ENCODE measurements at regions not wholly inside any gene's neighbourhood (a gene's known extent, or its start where the extent isn't known, plus 50 kb on each side); places are given as distances from the start of the nearest gene placed in this dataset.

- intact Hi-C loops (cut with DNase I, micrococcal nuclease): no loop called here
- Mint-ChIP-seq H3K27ac (no peak overlapping the region), H3K4me3 (no peak overlapping the region), H3K27me3 (no peaks in the 10 kb centered on the region), H3K36me3 (ENCODE audit: low read depth) (no peaks in the 10 kb centered on the region), H3K4me1 (no peaks in the 10 kb centered on the region), H3K9me3 (ENCODE audit: low read depth) (peaks cover 7% of the 10 kb centered on the region)
- CTCF ChIA-PET: no interaction called here
- DNase-seq (no peak), ATAC-seq (no peak)
- POLR2A ChIA-PET: no interaction called here
Observed at GRCh38 chr4:34196375-34196774, 2047.9 kb downstream of the ARAP2 start.

- intact Hi-C loops (cut with DNase I, micrococcal nuclease): no loop called here
- DNase-seq (no peak), ATAC-seq (no peak)
- Mint-ChIP-seq H3K4me1 (no peaks in the 10 kb centered on the region), H3K27me3 (no peaks in the 10 kb centered on the region), H3K27ac (no peak overlapping the region), H3K36me3 (ENCODE audit: low read depth) (no peaks in the 10 kb centered on the region), H3K9me3 (ENCODE audit: low read depth) (peaks cover 12% of the 10 kb centered on the region), H3K4me3 (no peak overlapping the region)
- CTCF ChIA-PET: interaction anchor here (0.6 kb wide), 1 partner anchor 335 kb away, joined by 3 read pairs; no protein-coding TSS in a partner anchor
- POLR2A ChIA-PET: no interaction called here
Observed at GRCh38 chr4:34198966-34199365, 2045.3 kb downstream of the ARAP2 start.

GRCh38 chr4:34200535-34200934, 2043.8 kb downstream of the ARAP2 start:
- Mint-ChIP-seq H3K4me1 (no peaks in the 10 kb centered on the region), H3K27me3 (no peaks in the 10 kb centered on the region), H3K27ac (no peak overlapping the region), H3K36me3 (ENCODE audit: low read depth) (no peaks in the 10 kb centered on the region), H3K9me3 (ENCODE audit: low read depth) (peaks cover 17% of the 10 kb centered on the region), H3K4me3 (no peak overlapping the region)
- intact Hi-C loops (cut with DNase I, micrococcal nuclease): no loop called here
- POLR2A ChIA-PET: no interaction called here
- no peak for ATAC-seq
- no peak for DNase-seq
- CTCF ChIA-PET: no interaction called here

GRCh38 chr4:34202154-34202553, 2042.2 kb downstream of the ARAP2 start:
- Mint-ChIP-seq H3K27ac (no peak overlapping the region), H3K36me3 (ENCODE audit: low read depth) (no peaks in the 10 kb centered on the region), H3K4me3 (no peak overlapping the region), H3K4me1 (no peaks in the 10 kb centered on the region), H3K9me3 (ENCODE audit: low read depth) (peaks cover 20% of the 10 kb centered on the region), H3K27me3 (no peaks in the 10 kb centered on the region)
- intact Hi-C loops (cut with DNase I, micrococcal nuclease): no loop called here
- ATAC-seq (no peak), DNase-seq (no peak)
- POLR2A ChIA-PET: no interaction called here
- CTCF ChIA-PET: no interaction called here

- no peaks in the 10 kb centered on the region for H3K4me1 Mint-ChIP-seq
- DNase-seq (no peak), ATAC-seq (no peak)
- no peak overlapping the region for H3K4me3 Mint-ChIP-seq
- no peaks in the 10 kb centered on the region for H3K36me3 Mint-ChIP-seq (ENCODE audit: low read depth)
- H3K9me3 Mint-ChIP-seq (ENCODE audit: low read depth): peaks cover 14% of the 10 kb centered on the region
- POLR2A ChIA-PET: no interaction called here
- intact Hi-C loops (cut with DNase I, micrococcal nuclease): no loop called here
- H3K27me3 Mint-ChIP-seq: no peaks in the 10 kb centered on the region
- CTCF ChIA-PET: no interaction called here
- H3K27ac Mint-ChIP-seq: no peak overlapping the region
Observed at GRCh38 chr4:34220601-34221000, 2023.7 kb downstream of the ARAP2 start.

- H3K36me3 Mint-ChIP-seq (ENCODE audit: low read depth): no peaks in the 10 kb centered on the region
- intact Hi-C loops (cut with DNase I, micrococcal nuclease): no loop called here
- ATAC-seq: no peak
- no peak overlapping the region for H3K4me3 Mint-ChIP-seq
- H3K27me3 Mint-ChIP-seq: no peaks in the 10 kb centered on the region
- no peak overlapping the region for H3K27ac Mint-ChIP-seq
- ChIA-PET POLR2A (no interaction called here), CTCF (no interaction called here)
- no peak for DNase-seq
- H3K9me3 Mint-ChIP-seq (ENCODE audit: low read depth): peaks cover 11% of the 10 kb centered on the region
- no peaks in the 10 kb centered on the region for H3K4me1 Mint-ChIP-seq
Observed at GRCh38 chr4:34221986-34222385, 2022.3 kb downstream of the ARAP2 start.

- POLR2A ChIA-PET: no interaction called here
- no peak overlapping the region for H3K4me3 Mint-ChIP-seq
- peaks cover 17% of the 10 kb centered on the region for H3K9me3 Mint-ChIP-seq (ENCODE audit: low read depth)
- H3K4me1 Mint-ChIP-seq: no peaks in the 10 kb centered on the region
- CTCF ChIA-PET: no interaction called here
- H3K27me3 Mint-ChIP-seq: no peaks in the 10 kb centered on the region
- no peak overlapping the region for H3K27ac Mint-ChIP-seq
- H3K36me3 Mint-ChIP-seq (ENCODE audit: low read depth): no peaks in the 10 kb centered on the region
- intact Hi-C loops (cut with DNase I, micrococcal nuclease): no loop called here
- ATAC-seq (no peak), DNase-seq (no peak)
Observed at GRCh38 chr4:34236118-34236517, 2008.2 kb downstream of the ARAP2 start.

- DNase-seq (no peak), ATAC-seq (no peak)
- Mint-ChIP-seq H3K9me3 (ENCODE audit: low read depth) (peaks cover 7% of the 10 kb centered on the region), H3K27me3 (no peaks in the 10 kb centered on the region), H3K36me3 (ENCODE audit: low read depth) (no peaks in the 10 kb centered on the region), H3K4me1 (no peaks in the 10 kb centered on the region), H3K4me3 (no peak overlapping the region), H3K27ac (no peak overlapping the region)
- intact Hi-C loops (cut with DNase I, micrococcal nuclease): no loop called here
- ChIA-PET CTCF (no interaction called here), POLR2A (no interaction called here)
Observed at GRCh38 chr4:34245276-34245675, 1999.0 kb downstream of the ARAP2 start.

- no peak overlapping the region for H3K4me3 Mint-ChIP-seq
- no peak for ATAC-seq
- intact Hi-C loops (cut with DNase I, micrococcal nuclease): no loop called here
Observed at GRCh38 chr4:34250562-34250961, 1993.8 kb downstream of the ARAP2 start.

GRCh38 chr4:34253239-34253638, 1991.1 kb downstream of the ARAP2 start:
- Mint-ChIP-seq H3K36me3 (ENCODE audit: low read depth) (no peaks in the 10 kb centered on the region), H3K27me3 (no peaks in the 10 kb centered on the region), H3K27ac (no peak overlapping the region), H3K4me3 (no peak overlapping the region), H3K9me3 (ENCODE audit: low read depth) (peaks cover 13% of the 10 kb centered on the region), H3K4me1 (no peaks in the 10 kb centered on the region)
- CTCF ChIA-PET: no interaction called here
- POLR2A ChIA-PET: no interaction called here
- DNase-seq (no peak), ATAC-seq (no peak)
- intact Hi-C loops (cut with DNase I, micrococcal nuclease): no loop called here

More at GRCh38 chr4:34250562-34250961, 1993.8 kb downstream of the ARAP2 start:
- Mint-ChIP-seq H3K36me3 (ENCODE audit: low read depth) (no peaks in the 10 kb centered on the region), H3K27ac (no peak overlapping the region), H3K27me3 (no peaks in the 10 kb centered on the region), H3K4me1 (no peaks in the 10 kb centered on the region), H3K9me3 (ENCODE audit: low read depth) (peaks cover 9% of the 10 kb centered on the region)
- ChIA-PET CTCF (no interaction called here), POLR2A (no interaction called here)
- no peak for DNase-seq

- H3K4me1 Mint-ChIP-seq: no peaks in the 10 kb centered on the region
- intact Hi-C loops (cut with DNase I, micrococcal nuclease): no loop called here
- DNase-seq (no peak), ATAC-seq (no peak)
- no peaks in the 10 kb centered on the region for H3K36me3 Mint-ChIP-seq (ENCODE audit: low read depth)
- no peaks in the 10 kb centered on the region for H3K27me3 Mint-ChIP-seq
- ChIA-PET CTCF (no interaction called here), POLR2A (no interaction called here)
- no peak overlapping the region for H3K27ac Mint-ChIP-seq
- no peak overlapping the region for H3K4me3 Mint-ChIP-seq
- H3K9me3 Mint-ChIP-seq (ENCODE audit: low read depth): peaks cover 13% of the 10 kb centered on the region
Observed at GRCh38 chr4:34258176-34258575, 1986.1 kb downstream of the ARAP2 start.

- CTCF ChIA-PET: no interaction called here
- Mint-ChIP-seq H3K9me3 (ENCODE audit: low read depth) (peaks cover 12% of the 10 kb centered on the region), H3K36me3 (ENCODE audit: low read depth) (no peaks in the 10 kb centered on the region), H3K27me3 (no peaks in the 10 kb centered on the region), H3K4me1 (no peaks in the 10 kb centered on the region), H3K4me3 (no peak overlapping the region), H3K27ac (no peak overlapping the region)
- no peak for DNase-seq
- intact Hi-C loops (cut with DNase I, micrococcal nuclease): no loop called here
- POLR2A ChIA-PET: no interaction called here
- no peak for ATAC-seq
Observed at GRCh38 chr4:34261799-34262314, 1982.5 kb downstream of the ARAP2 start.

- Mint-ChIP-seq H3K27ac (no peak overlapping the region), H3K36me3 (ENCODE audit: low read depth) (no peaks in the 10 kb centered on the region), H3K9me3 (ENCODE audit: low read depth) (peaks cover 7% of the 10 kb centered on the region), H3K4me1 (no peaks in the 10 kb centered on the region), H3K4me3 (no peak overlapping the region), H3K27me3 (no peaks in the 10 kb centered on the region)
- ATAC-seq (no peak), DNase-seq (no peak)
- intact Hi-C loops (cut with DNase I, micrococcal nuclease): no loop called here
- POLR2A ChIA-PET: no interaction called here
- CTCF ChIA-PET: no interaction called here
Observed at GRCh38 chr4:34269613-34270012, 1974.7 kb downstream of the ARAP2 start.
